ENCODE measurements at regions not wholly inside any gene's neighbourhood (a gene's known extent, or its start where the extent isn't known, plus 50 kb on each side); places are given as distances from the start of the nearest gene placed in this dataset.

GRCh38 chr17:72523491-72523890 is 402.7 kb downstream of the SOX9 start:
- no peak overlapping the region for H3K27ac Mint-ChIP-seq
- H3K36me3 ChIP-seq (ENCODE audit: control insufficient read depth, insufficient read depth, low read length): no peaks in the 10 kb centered on the region
- peaks cover 8% of the 10 kb centered on the region for H3K27me3 Mint-ChIP-seq (ENCODE audit: insufficient read depth)
- no peak overlapping the region for H3K27ac ChIP-seq (ENCODE audit: low read depth, low read length)
- H3K4me3 ChIP-seq (ENCODE audit: low read length): no peak overlapping the region
- no peaks in the 10 kb centered on the region for H3K9me3 Mint-ChIP-seq
- H3K27me3 ChIP-seq (ENCODE audit: control insufficient read depth, insufficient read depth, low read length, poor library complexity, severe bottlenecking): no peaks in the 10 kb centered on the region
- no peak for DNase-seq
- no peak overlapping the region for H3K4me3 Mint-ChIP-seq
- no peak for TF ChIP-seq CTCF (conservative IDR thresholded peaks at IDR 0.05)
- H3K36me3 Mint-ChIP-seq (ENCODE audit: low read depth): no peaks in the 10 kb centered on the region
- H3K4me1 Mint-ChIP-seq: peaks cover 12% of the 10 kb centered on the region
- H3K4me1 ChIP-seq (ENCODE audit: control insufficient read depth, insufficient read depth, low read length): peaks cover 6% of the 10 kb centered on the region
- H3K9ac ChIP-seq (ENCODE audit: extremely low read depth, low read length, poor library complexity, severe bottlenecking): no peak overlapping the region
- H3K9me3 ChIP-seq (ENCODE audit: control insufficient read depth, low read length): no peaks in the 10 kb centered on the region
- whole genome bisulfite sequencing, 2 experiments (ENCODE audit: insufficient coverage in 1 of 2, insufficient read length in 1 of 2): 92 to 100% methylated on average over 1 to 5 of the region's 5 CpGs

GRCh38 chr17:72525225-72526015 is 404.6 kb downstream of the SOX9 start:
- H3K27me3 ChIP-seq (ENCODE audit: control insufficient read depth, insufficient read depth, low read length, poor library complexity, severe bottlenecking): no peaks in the 10 kb centered on the region
- no peak for TF ChIP-seq CTCF (conservative IDR thresholded peaks at IDR 0.05)
- H3K9me3 Mint-ChIP-seq: no peaks in the 10 kb centered on the region
- H3K36me3 Mint-ChIP-seq (ENCODE audit: low read depth): no peaks in the 10 kb centered on the region
- H3K4me3 ChIP-seq (ENCODE audit: low read length): no peak overlapping the region
- no peak for DNase-seq
- 81 to 82% methylated on average over 5 of the region's 5 CpGs for WGBS, 2 experiments (ENCODE audit: insufficient coverage in 1 of 2, insufficient read length in 1 of 2)
- no peaks in the 10 kb centered on the region for H3K36me3 ChIP-seq (ENCODE audit: control insufficient read depth, insufficient read depth, low read length)
- H3K27ac ChIP-seq (ENCODE audit: low read depth, low read length): no peak overlapping the region
- no peaks in the 10 kb centered on the region for H3K4me1 ChIP-seq (ENCODE audit: control insufficient read depth, insufficient read depth, low read length)
- H3K4me3 Mint-ChIP-seq: no peak overlapping the region
- peaks cover 11% of the 10 kb centered on the region for H3K27me3 Mint-ChIP-seq (ENCODE audit: insufficient read depth)
- H3K27ac Mint-ChIP-seq: no peak overlapping the region
- H3K9ac ChIP-seq (ENCODE audit: extremely low read depth, low read length, poor library complexity, severe bottlenecking): no peak overlapping the region
- H3K9me3 ChIP-seq (ENCODE audit: control insufficient read depth, low read length): no peaks in the 10 kb centered on the region
- no peaks in the 10 kb centered on the region for H3K4me1 Mint-ChIP-seq

- Histone ChIP-seq H3K27me3 (ENCODE audit: control insufficient read depth, insufficient read depth, low read length, poor library complexity, severe bottlenecking) (no peaks in the 10 kb centered on the region), H3K9me3 (ENCODE audit: control insufficient read depth, low read length) (no peaks in the 10 kb centered on the region), H3K4me1 (ENCODE audit: control insufficient read depth, insufficient read depth, low read length) (no peaks in the 10 kb centered on the region), H3K9ac (ENCODE audit: extremely low read depth, low read length, poor library complexity, severe bottlenecking) (no peak overlapping the region), H3K27ac (ENCODE audit: low read depth, low read length) (no peak overlapping the region), H3K4me3 (ENCODE audit: low read length) (no peak overlapping the region), H3K36me3 (ENCODE audit: control insufficient read depth, insufficient read depth, low read length) (no peaks in the 10 kb centered on the region)
- Mint-ChIP-seq H3K9me3 (no peaks in the 10 kb centered on the region), H3K36me3 (ENCODE audit: low read depth) (no peaks in the 10 kb centered on the region), H3K4me3 (no peak overlapping the region), H3K27me3 (ENCODE audit: insufficient read depth) (peaks cover 11% of the 10 kb centered on the region), H3K27ac (no peak overlapping the region), H3K4me1 (no peaks in the 10 kb centered on the region)
- WGBS, 2 experiments (ENCODE audit: insufficient coverage in 1 of 2, insufficient read length in 1 of 2): 91 to 96% methylated on average over 5 to 8 of the region's 8 CpGs
- no peak for DNase-seq
- TF ChIP-seq CTCF (conservative IDR thresholded peaks at IDR 0.05): no peak
These were observed 405.9 kb downstream of the SOX9 start for GRCh38 chr17:72526769-72527168.

All from endodermal cell (in vitro differentiated cells).